ENCODE measurements at regions not wholly inside any gene's neighbourhood (a gene's known extent, or its start where the extent isn't known, plus 50 kb on each side); places are given as distances from the start of the nearest gene placed in this dataset.

DNA sequence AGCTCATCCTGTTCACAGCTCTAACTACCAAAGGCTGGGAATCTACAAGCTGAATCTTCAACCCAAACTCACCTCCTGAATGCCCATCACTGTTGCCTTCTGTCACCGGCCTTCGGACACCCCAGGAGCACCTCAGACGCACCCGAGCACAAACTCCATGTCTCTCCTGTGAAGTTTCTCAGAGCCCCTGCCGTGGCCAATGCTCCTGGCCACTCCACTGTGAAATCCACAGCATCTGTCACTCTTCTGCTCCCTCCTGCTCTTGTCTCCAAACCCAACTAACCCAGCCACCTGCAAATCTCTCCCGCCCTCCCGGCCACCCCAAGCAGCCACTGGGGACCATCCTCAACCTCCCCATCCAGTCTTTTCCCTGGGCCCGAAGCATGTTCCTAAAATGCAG, 457.9 kb upstream of the SALL3 start:
- H3K27me3 ChIP-seq (ENCODE audit: control insufficient read depth in 3 of 3, insufficient read depth in 3 of 3, low read length in 3 of 3): peaks cover 0 to 8% (median 5%) of the 10 kb centered on the region in 3 donors

DNA sequence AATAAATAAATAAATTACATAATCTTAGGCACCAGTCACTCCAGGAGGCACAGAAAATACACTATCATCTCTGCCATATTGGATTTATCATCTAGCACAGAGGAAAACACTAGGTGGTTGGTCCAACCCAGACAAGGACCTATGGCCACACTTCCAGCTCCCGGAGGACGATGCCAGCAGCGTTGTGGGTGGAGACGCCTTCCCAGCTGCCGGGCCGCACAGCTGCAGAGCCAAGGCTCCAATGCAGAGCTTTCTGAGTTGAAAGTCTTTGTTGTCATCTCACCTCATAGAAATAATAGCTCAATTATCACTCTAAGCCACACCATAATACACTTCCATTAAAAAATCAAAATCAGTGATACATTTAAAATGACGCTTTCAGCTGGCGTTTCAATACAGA, 457.1 kb upstream of the SALL3 start:
- Histone ChIP-seq H3K4me1 (ENCODE audit: control insufficient read depth in 3 of 3, insufficient read depth in 3 of 3, low read length in 3 of 3) (no peaks in the 10 kb centered on the region), H3K9ac (ENCODE audit: low read depth in 1 of 3, low read length in 3 of 3) (no peak overlapping the region), H3K36me3 (ENCODE audit: control insufficient read depth in 3 of 3, insufficient read depth in 3 of 3, low read length in 3 of 3) (no peaks in the 10 kb centered on the region), H3K4me3 (ENCODE audit: low read length in 3 of 3) (no peak overlapping the region), H3K27ac (ENCODE audit: low read depth, low read length) (no peak overlapping the region), H3K9me3 (ENCODE audit: control insufficient read depth in 3 of 3, low read length in 3 of 3) (peaks cover 0 to 3% (median 2%) of the 10 kb centered on the region in 3 donors), H3K27me3 (ENCODE audit: control insufficient read depth in 3 of 3, insufficient read depth in 3 of 3, low read length in 3 of 3) (peaks cover 0 to 8% (median 8%) of the 10 kb centered on the region in 3 donors)

More for the DNA sequence above, 457.9 kb upstream of the SALL3 start:
- Histone ChIP-seq H3K9me3 (ENCODE audit: control insufficient read depth in 3 of 3, low read length in 3 of 3) (peaks cover 0 to 3% (median 2%) of the 10 kb centered on the region in 3 donors), H3K4me1 (ENCODE audit: control insufficient read depth in 3 of 3, insufficient read depth in 3 of 3, low read length in 3 of 3) (no peaks in the 10 kb centered on the region), H3K27ac (ENCODE audit: low read depth, low read length) (no peak overlapping the region), H3K36me3 (ENCODE audit: control insufficient read depth in 3 of 3, insufficient read depth in 3 of 3, low read length in 3 of 3) (no peaks in the 10 kb centered on the region), H3K4me3 (ENCODE audit: low read length in 3 of 3) (no peak overlapping the region), H3K9ac (ENCODE audit: low read depth in 1 of 3, low read length in 3 of 3) (no peak overlapping the region)

DNA sequence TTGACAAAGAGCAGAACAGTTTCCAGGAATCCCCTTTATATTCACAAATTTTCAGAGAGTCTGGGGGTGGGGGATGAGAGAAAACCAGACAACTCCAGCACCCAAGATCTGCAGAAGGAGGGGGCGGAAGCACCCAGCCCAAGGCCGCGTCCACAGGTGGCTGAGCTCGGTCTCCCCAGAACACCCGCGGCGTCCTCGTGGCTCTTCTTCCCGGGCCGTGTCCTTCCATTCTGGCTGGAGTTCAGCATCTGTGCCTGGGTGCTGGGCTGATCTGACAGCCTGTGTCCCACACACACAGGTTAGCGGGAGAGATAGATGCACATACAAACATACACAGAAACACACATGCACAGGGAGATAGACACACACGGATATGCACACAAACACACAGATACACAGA, 455.8 kb upstream of the SALL3 start:
- Histone ChIP-seq H3K36me3 (ENCODE audit: control insufficient read depth in 3 of 3, insufficient read depth in 3 of 3, low read length in 3 of 3) (no peaks in the 10 kb centered on the region), H3K27ac (ENCODE audit: low read depth, low read length) (no peak overlapping the region), H3K9me3 (ENCODE audit: control insufficient read depth in 3 of 3, low read length in 3 of 3) (peaks cover 0 to 3% (median 0%) of the 10 kb centered on the region in 3 donors), H3K4me1 (ENCODE audit: control insufficient read depth in 3 of 3, insufficient read depth in 3 of 3, low read length in 3 of 3) (no peaks in the 10 kb centered on the region), H3K9ac (ENCODE audit: low read depth in 1 of 3, low read length in 3 of 3) (no peak overlapping the region), H3K27me3 (ENCODE audit: control insufficient read depth in 3 of 3, insufficient read depth in 3 of 3, low read length in 3 of 3) (peaks cover 0 to 10% (median 8%) of the 10 kb centered on the region in 3 donors), H3K4me3 (ENCODE audit: low read length in 3 of 3) (no peak overlapping the region)

DNA sequence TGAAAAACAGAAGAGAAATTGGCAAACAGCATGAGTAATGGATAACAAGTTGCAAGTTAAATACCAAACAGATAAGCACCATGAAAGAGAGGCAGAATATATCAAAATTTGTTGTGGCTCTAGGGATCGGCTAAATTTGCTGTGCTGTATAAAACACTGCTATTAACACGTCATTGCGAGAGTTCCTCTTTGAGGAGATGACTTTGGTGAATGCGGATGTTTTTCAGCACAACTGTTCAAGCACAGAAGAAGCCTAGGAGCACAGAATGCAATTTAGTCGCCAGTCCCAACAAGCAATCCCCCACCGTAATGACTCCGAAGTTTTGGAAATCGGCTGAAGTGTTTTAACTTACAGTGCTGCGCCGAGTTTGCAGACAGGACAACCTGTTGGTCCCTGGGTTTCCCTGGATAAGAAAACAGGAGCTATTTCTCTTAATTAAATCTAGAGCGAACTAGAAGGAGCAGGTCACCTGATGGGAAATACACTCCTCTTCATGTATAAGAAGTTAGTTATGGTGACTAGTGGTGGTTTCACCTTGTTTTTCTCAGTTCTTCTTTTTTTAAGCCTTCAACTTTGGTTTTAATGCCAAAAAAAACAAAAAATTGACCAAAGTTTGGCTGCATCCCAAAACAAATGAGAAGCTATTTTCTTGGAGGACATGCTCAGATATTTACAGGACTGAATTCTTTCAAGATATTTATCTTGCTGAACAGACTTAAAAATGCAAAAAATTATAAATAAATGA, 454.1 kb upstream of the SALL3 start:
- Histone ChIP-seq H3K36me3 (ENCODE audit: control insufficient read depth in 3 of 3, insufficient read depth in 3 of 3, low read length in 3 of 3) (no peaks in the 10 kb centered on the region), H3K4me1 (ENCODE audit: control insufficient read depth in 3 of 3, insufficient read depth in 3 of 3, low read length in 3 of 3) (no peaks in the 10 kb centered on the region), H3K9ac (ENCODE audit: low read depth in 1 of 3, low read length in 3 of 3) (no peak overlapping the region), H3K4me3 (ENCODE audit: low read length in 3 of 3) (no peak overlapping the region), H3K9me3 (ENCODE audit: control insufficient read depth in 3 of 3, low read length in 3 of 3) (no peaks in the 10 kb centered on the region), H3K27me3 (ENCODE audit: control insufficient read depth in 3 of 3, insufficient read depth in 3 of 3, low read length in 3 of 3) (peaks cover 0 to 12% (median 8%) of the 10 kb centered on the region in 3 donors), H3K27ac (ENCODE audit: low read depth, low read length) (no peak overlapping the region)

DNA sequence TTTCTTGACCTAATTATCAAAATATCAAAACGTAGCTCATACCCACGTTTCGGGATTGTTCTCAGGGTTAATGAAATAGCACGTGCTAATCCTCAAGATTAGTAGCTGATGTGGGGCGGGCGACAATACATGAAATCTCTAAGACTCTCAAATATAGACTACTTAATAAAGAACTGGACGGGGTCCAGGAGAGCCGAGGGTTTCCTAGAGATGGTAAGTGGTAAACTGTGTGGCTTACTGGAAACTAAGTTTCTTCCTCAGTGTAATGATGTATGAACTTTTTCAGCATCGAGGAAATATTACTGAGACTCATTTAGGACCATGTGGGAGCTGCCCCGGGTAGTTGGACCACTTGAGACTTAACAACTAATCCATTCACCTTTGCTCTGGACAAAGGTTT, 453.3 kb upstream of the SALL3 start:
- H3K4me1 ChIP-seq (ENCODE audit: control insufficient read depth in 3 of 3, insufficient read depth in 3 of 3, low read length in 3 of 3): no peaks in the 10 kb centered on the region
- no peak overlapping the region for H3K27ac ChIP-seq (ENCODE audit: low read depth, low read length)
- no peak overlapping the region for H3K9ac ChIP-seq (ENCODE audit: low read depth in 1 of 3, low read length in 3 of 3)
- no peaks in the 10 kb centered on the region for H3K9me3 ChIP-seq (ENCODE audit: control insufficient read depth in 3 of 3, low read length in 3 of 3)
- no peak overlapping the region for H3K4me3 ChIP-seq (ENCODE audit: low read length in 3 of 3)
- H3K27me3 ChIP-seq (ENCODE audit: control insufficient read depth in 3 of 3, insufficient read depth in 3 of 3, low read length in 3 of 3): peaks cover 0 to 8% (median 5%) of the 10 kb centered on the region in 3 donors
- H3K36me3 ChIP-seq (ENCODE audit: control insufficient read depth in 3 of 3, insufficient read depth in 3 of 3, low read length in 3 of 3): no peaks in the 10 kb centered on the region

DNA sequence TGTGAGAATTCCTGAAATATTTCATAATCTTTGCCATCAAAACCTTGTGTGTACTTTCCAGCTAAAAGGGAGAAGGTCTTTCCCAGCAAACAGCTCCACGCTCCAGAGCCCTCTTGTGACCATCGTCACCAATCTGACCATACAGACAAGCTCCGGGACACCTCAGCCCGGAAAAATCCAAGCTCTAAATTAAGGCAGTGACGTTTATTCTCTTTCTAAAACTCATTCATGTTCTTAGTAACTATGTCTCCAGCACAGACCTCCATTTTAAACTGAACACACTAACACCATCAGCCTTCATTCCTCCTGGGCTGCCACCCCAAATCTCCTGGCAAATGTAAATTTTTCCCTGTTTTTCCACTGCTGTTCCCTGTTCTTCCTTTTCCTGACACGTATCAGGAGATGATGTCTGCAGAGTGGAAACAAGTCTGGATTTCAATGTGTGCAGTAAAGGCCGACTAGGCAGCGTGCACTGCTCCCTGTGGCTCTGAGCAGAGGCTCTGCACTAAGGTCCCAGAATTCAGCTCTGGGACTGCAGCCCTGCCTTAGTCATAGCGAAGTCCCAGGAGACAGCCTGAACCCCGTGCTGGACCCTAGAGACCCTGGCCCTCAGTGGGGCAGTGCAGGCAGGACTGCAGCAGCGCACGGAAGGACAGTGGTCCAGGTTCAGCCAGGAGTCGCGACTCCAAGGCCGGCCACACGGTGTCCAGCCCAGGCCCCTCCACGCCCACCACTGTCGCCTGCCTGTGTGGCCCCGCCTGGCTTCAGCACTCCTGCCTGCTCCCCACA, 452.5 kb upstream of the SALL3 start:
- H3K4me1 ChIP-seq (ENCODE audit: control insufficient read depth in 3 of 3, insufficient read depth in 3 of 3, low read length in 3 of 3): no peaks in the 10 kb centered on the region
- H3K27me3 ChIP-seq (ENCODE audit: control insufficient read depth in 3 of 3, insufficient read depth in 3 of 3, low read length in 3 of 3): peaks cover 0 to 7% (median 2%) of the 10 kb centered on the region in 3 donors
- no peaks in the 10 kb centered on the region for H3K36me3 ChIP-seq (ENCODE audit: control insufficient read depth in 3 of 3, insufficient read depth in 3 of 3, low read length in 3 of 3)
- H3K9ac ChIP-seq (ENCODE audit: low read depth in 1 of 3, low read length in 3 of 3): no peak overlapping the region
- no peak overlapping the region for H3K27ac ChIP-seq (ENCODE audit: low read depth, low read length)
- no peaks in the 10 kb centered on the region for H3K9me3 ChIP-seq (ENCODE audit: control insufficient read depth in 3 of 3, low read length in 3 of 3)
- H3K4me3 ChIP-seq (ENCODE audit: low read length in 3 of 3): no peak overlapping the region

DNA sequence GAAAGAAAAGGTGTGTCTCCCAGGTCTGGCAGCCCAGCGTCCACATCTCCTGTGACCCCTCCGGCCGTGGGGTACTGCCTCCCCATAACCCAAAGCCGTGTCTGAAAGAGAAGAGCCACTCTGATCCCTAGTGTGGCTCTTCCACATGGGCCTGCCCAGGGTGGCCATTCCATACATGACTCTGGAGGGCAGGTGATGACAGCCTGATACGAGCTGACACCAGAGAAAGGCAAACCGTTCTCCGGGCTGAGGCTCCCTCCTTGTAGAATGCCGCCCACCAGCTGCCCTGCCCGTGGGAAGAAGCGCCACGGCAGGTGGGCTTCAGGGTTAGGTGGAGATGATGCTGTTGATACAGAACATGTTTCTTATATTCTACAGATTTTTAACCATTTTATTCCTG, 451.6 kb upstream of the SALL3 start:
- Histone ChIP-seq H3K36me3 (ENCODE audit: control insufficient read depth in 3 of 3, insufficient read depth in 3 of 3, low read length in 3 of 3) (no peaks in the 10 kb centered on the region), H3K27me3 (ENCODE audit: control insufficient read depth in 3 of 3, insufficient read depth in 3 of 3, low read length in 3 of 3) (peaks cover 0 to 7% (median 2%) of the 10 kb centered on the region in 3 donors)

DNA sequence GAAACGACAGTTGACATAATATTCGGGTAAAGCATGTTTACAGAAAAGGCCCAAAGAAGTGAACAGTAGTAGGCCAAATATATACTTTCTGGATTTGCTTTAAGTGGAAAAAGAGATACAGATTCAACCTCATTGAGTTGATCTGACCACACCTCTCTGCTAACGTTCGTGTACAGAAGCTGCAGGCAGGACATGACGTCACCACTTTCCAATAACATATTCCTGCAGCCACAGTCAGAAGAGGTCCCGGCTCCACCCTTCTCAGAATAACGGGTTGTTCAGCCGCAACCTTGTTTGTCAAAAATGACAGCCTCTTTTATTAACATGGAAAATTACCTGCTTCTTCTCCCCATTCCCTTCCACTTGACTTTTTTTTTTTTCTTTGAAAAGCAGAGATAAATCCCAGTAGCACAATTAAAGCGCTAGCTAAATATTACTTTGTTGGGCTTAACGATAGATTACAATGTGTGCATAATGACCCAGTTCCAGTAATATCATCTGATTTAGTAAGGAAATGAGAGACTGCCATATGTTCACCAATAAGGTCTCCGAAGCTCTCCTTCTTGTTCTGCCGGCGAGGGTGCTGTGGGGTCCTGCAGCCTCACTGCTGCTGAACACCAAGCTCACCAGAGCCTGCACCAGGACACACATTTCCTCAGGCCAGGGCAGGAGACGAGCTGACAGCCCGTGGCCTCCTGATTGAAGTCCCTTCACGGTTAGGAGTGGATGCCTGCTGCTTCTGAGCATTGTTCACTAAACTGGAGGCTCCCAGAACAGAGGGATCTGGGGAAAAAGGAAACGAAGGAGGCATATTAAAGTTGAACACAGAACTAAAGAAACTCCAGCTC, 451.0 kb upstream of the SALL3 start:
- no peak overlapping the region for H3K27ac ChIP-seq (ENCODE audit: low read depth, low read length)
- no peak overlapping the region for H3K4me3 ChIP-seq (ENCODE audit: low read length in 3 of 3)
- no peaks in the 10 kb centered on the region for H3K9me3 ChIP-seq (ENCODE audit: control insufficient read depth in 3 of 3, low read length in 3 of 3)
- H3K36me3 ChIP-seq (ENCODE audit: control insufficient read depth in 3 of 3, insufficient read depth in 3 of 3, low read length in 3 of 3): no peaks in the 10 kb centered on the region
- no peaks in the 10 kb centered on the region for H3K4me1 ChIP-seq (ENCODE audit: control insufficient read depth in 3 of 3, insufficient read depth in 3 of 3, low read length in 3 of 3)
- no peak overlapping the region for H3K9ac ChIP-seq (ENCODE audit: low read depth in 1 of 3, low read length in 3 of 3)
- H3K27me3 ChIP-seq (ENCODE audit: control insufficient read depth in 3 of 3, insufficient read depth in 3 of 3, low read length in 3 of 3): peaks cover 0 to 7% (median 0%) of the 10 kb centered on the region in 3 donors

More for the DNA sequence above, 451.6 kb upstream of the SALL3 start:
- H3K9ac ChIP-seq (ENCODE audit: low read depth in 1 of 3, low read length in 3 of 3): no peak overlapping the region
- H3K27ac ChIP-seq (ENCODE audit: low read depth, low read length): no peak overlapping the region
- H3K9me3 ChIP-seq (ENCODE audit: control insufficient read depth in 3 of 3, low read length in 3 of 3): no peaks in the 10 kb centered on the region
- no peaks in the 10 kb centered on the region for H3K4me1 ChIP-seq (ENCODE audit: control insufficient read depth in 3 of 3, insufficient read depth in 3 of 3, low read length in 3 of 3)
- H3K4me3 ChIP-seq (ENCODE audit: low read length in 3 of 3): no peak overlapping the region

DNA sequence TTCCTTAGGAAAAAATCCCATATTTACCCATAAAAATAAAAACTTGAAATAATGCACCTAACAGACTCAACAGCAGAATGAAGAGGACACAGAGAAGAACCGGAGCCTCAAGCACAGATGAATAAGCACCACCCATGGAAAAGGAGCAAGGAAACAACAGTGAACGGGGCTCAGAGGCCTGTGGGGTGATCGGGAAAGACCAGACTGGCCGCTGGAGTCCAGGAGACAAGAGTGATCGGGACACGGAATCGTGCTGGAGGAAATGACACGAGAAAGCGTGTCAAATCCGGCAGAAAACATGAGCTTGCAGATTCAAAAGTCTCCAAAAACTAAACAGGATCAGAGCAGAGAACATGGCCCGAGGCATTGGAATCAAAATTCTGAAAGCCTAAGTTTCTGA, 448.0 kb upstream of the SALL3 start:
- H3K4me3 ChIP-seq (ENCODE audit: low read length in 3 of 3): no peak overlapping the region
- no peaks in the 10 kb centered on the region for H3K9me3 ChIP-seq (ENCODE audit: control insufficient read depth in 3 of 3, low read length in 3 of 3)
- no peaks in the 10 kb centered on the region for H3K4me1 ChIP-seq (ENCODE audit: control insufficient read depth in 3 of 3, insufficient read depth in 3 of 3, low read length in 3 of 3)
- H3K27me3 ChIP-seq (ENCODE audit: control insufficient read depth in 3 of 3, insufficient read depth in 3 of 3, low read length in 3 of 3): peaks cover 0 to 11% (median 0%) of the 10 kb centered on the region in 3 donors
- H3K27ac ChIP-seq (ENCODE audit: low read depth, low read length): no peak overlapping the region
- H3K36me3 ChIP-seq (ENCODE audit: control insufficient read depth in 3 of 3, insufficient read depth in 3 of 3, low read length in 3 of 3): no peaks in the 10 kb centered on the region
- H3K9ac ChIP-seq (ENCODE audit: low read depth in 1 of 3, low read length in 3 of 3): no peak overlapping the region
